NCI-H2029 treated with DMSO at 0.1 percent for 48 hours (cell line): ENCODE measurements at regions not wholly inside any gene's neighbourhood (a gene's known extent, or its start where the extent isn't known, plus 50 kb on each side); places are given as distances from the start of the nearest gene placed in this dataset.

ENCODE experiments used
- DNase-seq: peaks from one replicate; lab custom pipeline; 2025; lab: John Stamatoyannopoulos, UW

DNA sequence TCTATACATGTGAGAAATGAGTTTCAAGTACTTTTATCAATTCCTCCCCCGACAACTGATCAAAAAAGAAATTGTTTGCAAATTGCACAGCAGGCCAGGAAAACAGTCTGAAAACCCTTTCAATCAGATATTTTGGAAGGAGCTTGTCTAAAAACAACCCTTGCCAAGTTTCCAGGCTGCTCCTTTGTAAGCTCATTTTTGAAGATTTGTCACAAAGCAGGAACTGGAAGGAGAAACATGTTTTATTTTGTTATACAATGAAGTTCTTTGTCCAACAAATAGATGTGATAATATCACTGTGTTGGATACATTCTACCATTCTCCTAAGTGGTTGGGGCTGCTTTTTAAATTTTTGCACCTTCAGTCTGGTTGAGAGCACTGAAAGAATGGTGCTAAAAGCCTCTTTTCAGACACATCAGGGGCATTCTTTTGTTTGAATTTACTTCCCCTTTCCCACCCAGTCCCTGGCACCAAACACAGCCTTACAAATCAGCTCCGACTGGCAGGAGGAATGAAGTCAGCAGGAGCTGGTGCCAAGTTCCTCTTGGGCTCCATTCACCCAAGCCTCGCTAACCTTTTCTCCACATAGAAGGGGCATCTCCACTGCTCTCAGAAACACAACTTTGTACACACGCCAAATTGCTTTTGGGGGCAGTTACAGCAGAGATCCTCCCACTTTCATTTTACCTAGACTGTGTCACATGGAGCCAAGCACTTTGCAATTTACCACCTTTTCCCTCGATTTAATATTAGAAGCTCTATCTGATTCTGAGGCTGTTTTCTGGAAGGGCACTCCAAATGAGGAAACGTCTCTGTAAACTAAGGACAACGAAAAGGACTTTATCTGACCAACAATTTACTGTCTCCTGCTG lies 88.0 kb downstream of the C1D start:
- DNase-seq: peak; percentile 70

DNA sequence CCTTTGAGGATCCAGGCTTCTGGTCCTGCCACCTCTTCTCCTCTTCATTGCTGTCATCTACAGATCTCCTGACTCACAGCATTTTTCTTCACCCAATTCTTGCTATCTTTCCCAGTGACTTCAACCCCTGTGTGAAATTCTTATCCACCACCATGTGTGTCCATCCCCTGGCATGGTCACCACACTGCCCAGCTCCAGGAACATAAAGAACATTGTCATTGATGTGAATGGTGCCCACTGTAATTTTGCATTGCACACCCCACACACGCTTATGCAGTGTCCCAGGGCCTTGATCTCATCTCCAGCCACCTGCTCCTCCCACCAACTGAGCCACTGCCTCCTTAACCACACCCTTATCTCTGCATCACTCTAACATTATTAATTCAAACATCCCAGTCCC lies 85.3 kb downstream of the C1D start:
- DNase-seq: no peak

DNA sequence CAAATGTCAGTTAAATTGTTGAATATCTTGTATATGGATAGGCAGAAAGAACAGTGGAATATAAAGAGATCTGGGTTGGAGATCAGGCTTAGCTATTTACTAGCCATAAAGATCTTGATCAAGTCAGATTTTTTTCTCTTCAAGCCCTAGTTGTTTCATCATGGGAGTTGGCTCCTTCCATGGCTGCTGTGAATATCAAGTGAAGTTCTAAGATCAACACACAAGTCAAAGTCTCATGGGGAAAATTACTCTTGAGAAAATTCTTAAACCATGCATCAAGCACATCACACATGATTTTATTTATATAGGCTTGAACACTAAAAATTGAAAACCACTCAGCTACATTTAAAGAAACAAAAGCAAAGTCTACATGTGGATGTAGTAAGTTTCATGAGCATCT lies 79.8 kb downstream of the C1D start:
- no peak for DNase-seq

DNA sequence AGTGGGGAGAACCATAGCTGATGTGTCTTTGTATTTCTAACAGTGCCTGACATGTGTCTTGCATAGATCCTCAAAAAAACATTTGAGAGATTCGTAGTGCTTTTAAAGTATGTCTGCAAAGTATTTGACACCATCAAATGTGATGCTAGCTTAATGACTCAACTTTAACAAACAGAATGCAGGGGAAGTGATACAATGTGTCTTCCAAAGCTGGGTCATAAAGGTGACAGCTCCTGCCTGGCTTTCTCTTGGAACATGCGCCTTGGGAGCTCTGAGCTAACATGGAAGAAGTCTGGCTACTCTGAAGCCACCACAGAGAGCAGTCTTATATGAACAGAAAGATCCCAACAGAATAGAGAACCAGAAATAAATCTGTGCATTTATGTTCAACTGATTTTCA lies 78.2 kb downstream of the C1D start:
- DNase-seq: no peak

DNA sequence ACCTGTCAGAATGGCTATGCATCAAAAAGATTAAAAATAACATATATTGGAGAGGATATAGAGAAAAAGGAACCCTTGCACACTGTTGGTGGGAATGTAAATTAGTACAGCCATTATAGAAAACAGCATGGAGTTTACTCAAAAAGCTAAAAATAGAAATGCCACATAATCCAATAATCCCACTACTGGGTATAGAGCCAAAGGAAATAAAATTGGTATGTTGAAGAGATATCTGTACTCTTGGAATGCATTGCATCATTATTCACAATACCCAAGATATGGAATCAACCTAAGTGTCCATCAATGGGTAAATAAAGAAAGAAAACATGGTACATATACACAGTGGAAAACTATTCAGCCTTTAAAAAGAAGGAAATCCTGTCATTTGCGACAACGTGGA lies 77.2 kb downstream of the C1D start:
- no peak for DNase-seq

DNA sequence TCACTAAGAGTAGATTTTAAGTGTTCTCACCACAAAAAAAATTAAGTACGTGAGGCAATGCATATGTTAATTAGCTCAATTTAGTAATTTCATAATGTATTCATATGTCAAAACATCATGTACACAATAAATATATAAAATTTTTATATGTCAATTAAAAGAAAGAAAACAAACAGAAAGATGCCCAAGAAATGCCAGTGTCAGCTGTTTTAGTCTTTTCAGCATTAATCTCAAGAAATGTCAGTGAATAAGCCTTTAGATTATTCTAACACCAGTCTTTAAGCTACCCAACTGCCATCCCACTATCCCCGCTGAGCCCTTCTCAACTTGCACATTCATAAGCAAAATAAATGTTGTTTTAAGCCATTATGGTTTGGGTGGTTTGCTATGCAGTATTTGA lies 76.5 kb downstream of the C1D start:
- DNase-seq: no peak
